NCI-H2227 treated with DMSO at 0.1 percent for 48 hours (cell line): ENCODE measurements at regions not wholly inside any gene's neighbourhood (a gene's known extent, or its start where the extent isn't known, plus 50 kb on each side); places are given as distances from the start of the nearest gene placed in this dataset.
"Not testable (repeated sequence)": the region's sequence is repeated elsewhere in the genome, so short reads cannot be mapped to it uniquely, and the experiment has no call there.

Source experiments
- DNase-seq: peaks from one replicate; lab custom pipeline; 2025; lab: John Stamatoyannopoulos, UW

GRCh38 chr4:79547851-79548250 is 139.8 kb upstream of the GK2 start:
- no peak for DNase-seq

GRCh38 chr4:79545292-79545691 is 137.3 kb upstream of the GK2 start:
- not testable (repeated sequence) for DNase-seq

GRCh38 chr4:79540143-79540542 is 132.1 kb upstream of the GK2 start:
- DNase-seq, result no peak

GRCh38 chr4:79535516-79535915 is 127.5 kb upstream of the GK2 start:
- no peak for DNase-seq

GRCh38 chr4:79528241-79528706 is 120.2 kb upstream of the GK2 start:
- DNase-seq, result no peak

- no peak for DNase-seq
Measured at GRCh38 chr4:79526641-79527565, 118.9 kb upstream of the GK2 start.

GRCh38 chr4:79516114-79516513 is 108.1 kb upstream of the GK2 start:
- no peak for DNase-seq

- no peak for DNase-seq
Measured at GRCh38 chr4:79514621-79515329, 106.7 kb upstream of the GK2 start.

- no peak for DNase-seq
Measured at GRCh38 chr4:79513576-79513975, 105.5 kb upstream of the GK2 start.

GRCh38 chr4:79512363-79512762 is 104.3 kb upstream of the GK2 start:
- DNase-seq, result no peak

- DNase-seq, result no peak
Measured at GRCh38 chr4:79502081-79502480, 94.1 kb upstream of the GK2 start.

GRCh38 chr4:79498282-79498681 is 90.3 kb upstream of the GK2 start:
- DNase-seq, result no peak

GRCh38 chr4:79497001-79497400 is 89.0 kb upstream of the GK2 start:
- no peak for DNase-seq

- no peak for DNase-seq
Measured at GRCh38 chr4:79495447-79495846, 87.4 kb upstream of the GK2 start.

- no peak for DNase-seq
Measured at GRCh38 chr4:79492148-79492547, 84.1 kb upstream of the GK2 start.

GRCh38 chr4:79489506-79489905 is 81.5 kb upstream of the GK2 start:
- DNase-seq, result no peak

GRCh38 chr4:79476196-79476595 is 68.2 kb upstream of the GK2 start:
- DNase-seq, result no peak

GRCh38 chr4:79473439-79473724 is 65.4 kb upstream of the GK2 start:
- no peak for DNase-seq

- no peak for DNase-seq
Measured at GRCh38 chr4:79472693-79473438, 64.8 kb upstream of the GK2 start.

GRCh38 chr4:79472036-79472435 is 64.0 kb upstream of the GK2 start:
- no peak for DNase-seq

GRCh38 chr4:79471309-79471708 is 63.3 kb upstream of the GK2 start:
- DNase-seq, result no peak

- no peak for DNase-seq
Measured at GRCh38 chr4:79467246-79467932, 59.4 kb upstream of the GK2 start.
